IMR-90 (cell line): ENCODE measurements at regions not wholly inside any gene's neighbourhood (a gene's known extent, or its start where the extent isn't known, plus 50 kb on each side); places are given as distances from the start of the nearest gene placed in this dataset.

Experiments
- BHLHE40 ChIP-seq: fragments of 150-350 bp; IDR thresholded peaks from 2 replicates; pipeline ENCODE4 v1.6.1; 2016; ENCODE audit warnings: mild to moderate bottlenecking, low read depth, low read length
- CEBPB ChIP-seq: IDR thresholded peaks from 2 replicates; pipeline ENCODE4 v1.6.1; 2012; ENCODE audit warnings: low read depth, low read length, improper control_type of control experiment
- CHD1 ChIP-seq: IDR thresholded peaks from 2 replicates; pipeline ENCODE4 v1.6.1; 2012; ENCODE audit warnings: low read depth, low read length, improper control_type of control experiment
- FOS ChIP-seq: fragments of 150-350 bp; IDR thresholded peaks from 2 replicates; pipeline ENCODE4 v1.6.1; 2016; ENCODE audit warnings: low read depth, low read length
- MAFK ChIP-seq: IDR thresholded peaks from 2 replicates; pipeline ENCODE4 v1.6.1; 2012; ENCODE audit warnings: low read depth, low read length, improper control_type of control experiment
- POLR2A ChIP-seq: IDR thresholded peaks from 2 replicates; pipeline ENCODE4 v1.6.1; 2012; ENCODE audit warnings: mild to moderate bottlenecking, low read depth, low read length
- RAD21 ChIP-seq: IDR thresholded peaks from 2 replicates; pipeline ENCODE4 v1.6.1; 2012; ENCODE audit warnings: low read length, improper control_type of control experiment
- RCOR1 ChIP-seq: IDR thresholded peaks from 2 replicates; pipeline ENCODE4 v1.6.1; 2012; ENCODE audit warnings: mild to moderate bottlenecking, low read length, improper control_type of control experiment; ENCODE audit not compliant: insufficient replicate concordance
- TF ChIP-seq, protein P1 (sequence below): fragments of 150-350 bp; IDR thresholded peaks from 2 replicates; pipeline ENCODE4 v1.6.1; 2016; ENCODE audit warnings: low read depth, mild to moderate bottlenecking, low read length, moderate library complexity, borderline replicate concordance
- TF ChIP-seq, protein P2 (sequence below): conservative IDR thresholded peaks from 2 replicates; pipeline ENCODE4 v1.5.1; 2012; ENCODE audit warnings: mild to moderate bottlenecking, low read depth, low read length, improper control_type of control experiment

DNA sequence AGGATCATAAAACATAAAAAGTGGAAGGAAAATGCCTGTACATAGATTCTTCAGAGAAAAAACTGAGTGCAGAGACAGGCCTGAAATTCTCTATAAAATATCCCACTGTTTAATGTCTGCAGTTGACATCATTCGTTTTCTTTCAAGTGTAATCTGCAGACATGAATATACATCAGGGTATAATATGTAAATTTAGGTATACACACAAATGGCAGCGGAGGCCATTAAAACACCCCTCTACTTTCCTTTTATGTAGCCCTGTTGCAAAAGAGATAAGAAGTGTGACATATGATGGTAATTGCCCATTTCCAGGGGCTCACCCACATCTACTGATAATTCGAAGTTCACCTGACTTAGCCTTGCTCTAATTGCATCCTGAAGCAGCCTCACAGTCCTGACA lies 164.3 kb downstream of the SLC24A2 start:
- TF ChIP-seq, protein P1, sequence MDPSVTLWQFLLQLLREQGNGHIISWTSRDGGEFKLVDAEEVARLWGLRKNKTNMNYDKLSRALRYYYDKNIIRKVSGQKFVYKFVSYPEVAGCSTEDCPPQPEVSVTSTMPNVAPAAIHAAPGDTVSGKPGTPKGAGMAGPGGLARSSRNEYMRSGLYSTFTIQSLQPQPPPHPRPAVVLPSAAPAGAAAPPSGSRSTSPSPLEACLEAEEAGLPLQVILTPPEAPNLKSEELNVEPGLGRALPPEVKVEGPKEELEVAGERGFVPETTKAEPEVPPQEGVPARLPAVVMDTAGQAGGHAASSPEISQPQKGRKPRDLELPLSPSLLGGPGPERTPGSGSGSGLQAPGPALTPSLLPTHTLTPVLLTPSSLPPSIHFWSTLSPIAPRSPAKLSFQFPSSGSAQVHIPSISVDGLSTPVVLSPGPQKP: no peak
- TF ChIP-seq, protein P2, sequence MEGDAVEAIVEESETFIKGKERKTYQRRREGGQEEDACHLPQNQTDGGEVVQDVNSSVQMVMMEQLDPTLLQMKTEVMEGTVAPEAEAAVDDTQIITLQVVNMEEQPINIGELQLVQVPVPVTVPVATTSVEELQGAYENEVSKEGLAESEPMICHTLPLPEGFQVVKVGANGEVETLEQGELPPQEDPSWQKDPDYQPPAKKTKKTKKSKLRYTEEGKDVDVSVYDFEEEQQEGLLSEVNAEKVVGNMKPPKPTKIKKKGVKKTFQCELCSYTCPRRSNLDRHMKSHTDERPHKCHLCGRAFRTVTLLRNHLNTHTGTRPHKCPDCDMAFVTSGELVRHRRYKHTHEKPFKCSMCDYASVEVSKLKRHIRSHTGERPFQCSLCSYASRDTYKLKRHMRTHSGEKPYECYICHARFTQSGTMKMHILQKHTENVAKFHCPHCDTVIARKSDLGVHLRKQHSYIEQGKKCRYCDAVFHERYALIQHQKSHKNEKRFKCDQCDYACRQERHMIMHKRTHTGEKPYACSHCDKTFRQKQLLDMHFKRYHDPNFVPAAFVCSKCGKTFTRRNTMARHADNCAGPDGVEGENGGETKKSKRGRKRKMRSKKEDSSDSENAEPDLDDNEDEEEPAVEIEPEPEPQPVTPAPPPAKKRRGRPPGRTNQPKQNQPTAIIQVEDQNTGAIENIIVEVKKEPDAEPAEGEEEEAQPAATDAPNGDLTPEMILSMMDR: no peak
- TF ChIP-seq POLR2A (no peak), CEBPB (no peak), FOS (no peak), RAD21 (no peak), RCOR1 (no peak), MAFK (no peak), BHLHE40 (no peak), CHD1 (no peak)
